Mesothelial cell of epicardium (in vitro differentiated cells): ENCODE measurements at regions not wholly inside any gene's neighbourhood (a gene's known extent, or its start where the extent isn't known, plus 50 kb on each side); places are given as distances from the start of the nearest gene placed in this dataset.

Experiments used
- DNase-seq, 2 experiments: peaks; one replicate each; pipeline ENCODE4 v3.0.0; 2021; ENCODE audit warnings: low spot score in 2 of 2; ENCODE audit not compliant: unreplicated experiment in 2 of 2
- H3K27ac Mint-ChIP-seq: 2 replicates; pipeline ENCODE4 v1.8.0; 2021; ENCODE audit warnings: mixed read lengths
- H3K27me3 Mint-ChIP-seq: 2 replicates; pipeline ENCODE4 v1.8.0; 2021; ENCODE audit warnings: low read depth, mixed read lengths
- H3K36me3 Mint-ChIP-seq: 2 replicates; pipeline ENCODE4 v1.8.0; 2021; ENCODE audit warnings: mixed read lengths
- H3K4me1 Mint-ChIP-seq: 2 replicates; pipeline ENCODE4 v1.8.0; 2021; ENCODE audit warnings: mixed read lengths
- H3K4me3 Mint-ChIP-seq: 2 replicates; pipeline ENCODE4 v1.8.0; 2021; ENCODE audit warnings: mild to moderate bottlenecking, moderate library complexity, mixed read lengths
- H3K9me3 Mint-ChIP-seq: 2 replicates; pipeline ENCODE4 v1.8.0; 2021; ENCODE audit warnings: mixed read lengths
- CTCF ChIP-seq: fragments of 200-600 bp; sonication (generic); IDR thresholded peaks from one replicate; pipeline ENCODE4 v1.5.0; 2021; ENCODE audit warnings: antibody characterized with exemption; ENCODE audit not compliant: unreplicated experiment

DNA sequence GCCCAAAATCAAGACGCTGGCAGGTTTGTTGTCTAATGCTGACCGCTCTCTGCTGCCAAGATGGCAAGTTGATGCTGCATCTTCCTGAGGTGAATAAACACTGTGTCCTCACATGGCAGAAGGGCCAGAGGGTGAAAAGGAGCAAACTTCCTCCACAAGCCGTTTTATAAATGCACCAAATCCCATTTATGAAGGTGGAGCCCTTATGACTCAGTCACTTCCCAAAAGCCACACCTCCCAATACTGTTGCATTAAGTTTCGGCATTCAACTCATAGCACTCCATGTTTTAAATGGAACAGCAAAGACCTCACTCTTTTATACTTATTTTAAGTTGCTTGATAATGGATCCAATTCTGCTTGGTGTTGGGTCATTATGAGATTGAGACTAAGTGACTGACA lies 316.6 kb downstream of the RFPL4B start:
- no peak overlapping the region for H3K27ac Mint-ChIP-seq
- no peaks in the 10 kb centered on the region for H3K36me3 Mint-ChIP-seq
- H3K9me3 Mint-ChIP-seq: peaks cover 4% of the 10 kb centered on the region
- no peak for TF ChIP-seq CTCF
- H3K4me1 Mint-ChIP-seq: no peaks in the 10 kb centered on the region
- no peak for DNase-seq
- no peaks in the 10 kb centered on the region for H3K27me3 Mint-ChIP-seq
- no peak overlapping the region for H3K4me3 Mint-ChIP-seq

GRCh38 chr6:112665114-112665513 lies 318.0 kb downstream of the RFPL4B start:
- no peak overlapping the region for H3K27ac Mint-ChIP-seq
- TF ChIP-seq CTCF: no peak
- peaks cover 7% of the 10 kb centered on the region for H3K9me3 Mint-ChIP-seq
- H3K4me3 Mint-ChIP-seq: no peak overlapping the region
- no peaks in the 10 kb centered on the region for H3K4me1 Mint-ChIP-seq
- DNase-seq: no peak
- no peaks in the 10 kb centered on the region for H3K36me3 Mint-ChIP-seq
- no peaks in the 10 kb centered on the region for H3K27me3 Mint-ChIP-seq

DNA sequence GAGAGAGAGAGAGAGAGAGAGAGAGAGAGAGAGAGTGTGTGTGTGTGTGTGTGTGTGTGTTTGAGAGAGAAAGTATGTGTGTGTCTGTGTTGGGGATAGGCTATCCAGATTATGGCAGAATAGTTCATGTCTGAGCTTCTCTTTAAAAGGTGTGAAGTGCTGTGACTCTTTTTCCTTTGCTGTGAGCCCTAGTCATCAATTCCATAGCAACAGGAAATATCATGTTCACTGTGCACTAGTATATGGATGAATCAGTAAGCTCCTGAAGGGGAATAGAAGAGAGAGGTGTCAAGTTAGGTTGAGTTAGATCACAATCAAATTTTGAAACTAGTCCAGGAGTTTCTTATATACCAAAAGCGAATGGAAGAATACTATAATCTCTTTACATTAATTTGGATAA lies 318.7 kb downstream of the RFPL4B start:
- no peak overlapping the region for H3K27ac Mint-ChIP-seq
- no peaks in the 10 kb centered on the region for H3K4me1 Mint-ChIP-seq
- H3K36me3 Mint-ChIP-seq: no peaks in the 10 kb centered on the region
- DNase-seq: no peak
- no peak for TF ChIP-seq CTCF
- H3K4me3 Mint-ChIP-seq: no peak overlapping the region
- peaks cover 7% of the 10 kb centered on the region for H3K9me3 Mint-ChIP-seq
- H3K27me3 Mint-ChIP-seq: no peaks in the 10 kb centered on the region

DNA sequence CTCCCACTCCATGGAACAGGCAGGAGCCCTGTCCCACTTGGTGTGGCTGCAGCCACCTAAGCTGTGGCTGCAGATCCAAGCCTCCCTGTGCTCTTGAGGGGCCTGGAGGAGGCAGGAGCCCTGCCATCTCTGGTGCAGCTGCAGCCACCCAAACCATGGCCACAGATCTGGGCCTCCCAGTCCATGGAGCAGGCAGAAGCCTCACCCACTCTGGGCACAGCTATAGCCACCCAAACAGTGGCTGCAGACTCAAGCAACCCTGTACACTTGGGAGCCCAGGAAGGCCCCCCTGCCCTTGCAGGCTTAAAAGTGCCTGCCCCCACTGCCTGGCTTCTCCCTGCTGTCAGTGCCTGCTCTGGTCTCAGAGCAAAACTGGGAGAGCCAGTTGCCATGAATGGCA lies 320.3 kb downstream of the RFPL4B start:
- no peaks in the 10 kb centered on the region for H3K36me3 Mint-ChIP-seq
- no peak overlapping the region for H3K4me3 Mint-ChIP-seq
- H3K27ac Mint-ChIP-seq: no peak overlapping the region
- peaks cover 7% of the 10 kb centered on the region for H3K9me3 Mint-ChIP-seq
- no peaks in the 10 kb centered on the region for H3K4me1 Mint-ChIP-seq
- DNase-seq: no peak
- TF ChIP-seq CTCF: no peak
- no peaks in the 10 kb centered on the region for H3K27me3 Mint-ChIP-seq

- Mint-ChIP-seq H3K27me3 (no peaks in the 10 kb centered on the region), H3K4me1 (peaks cover 16% of the 10 kb centered on the region), H3K27ac (no peak overlapping the region), H3K36me3 (no peaks in the 10 kb centered on the region), H3K9me3 (peaks cover 7% of the 10 kb centered on the region), H3K4me3 (no peak overlapping the region)
- DNase-seq: no peak
- TF ChIP-seq CTCF: no peak
Measured at GRCh38 chr6:112680091-112680490, 333.0 kb downstream of the RFPL4B start.

- TF ChIP-seq CTCF: no peak
- peaks cover 16% of the 10 kb centered on the region for H3K4me1 Mint-ChIP-seq
- H3K4me3 Mint-ChIP-seq: no peak overlapping the region
- H3K9me3 Mint-ChIP-seq: no peaks in the 10 kb centered on the region
- no peak overlapping the region for H3K27ac Mint-ChIP-seq
- no peak for DNase-seq
- H3K27me3 Mint-ChIP-seq: no peaks in the 10 kb centered on the region
- H3K36me3 Mint-ChIP-seq: no peaks in the 10 kb centered on the region
Measured at GRCh38 chr6:112682071-112682470, 334.9 kb downstream of the RFPL4B start.
